Fibroblast of lung (primary cell): ENCODE measurements at regions not wholly inside any gene's neighbourhood (a gene's known extent, or its start where the extent isn't known, plus 50 kb on each side); places are given as distances from the start of the nearest gene placed in this dataset.
A peak's percentile ranks its signal among the peaks of the same experiment; 100 is the strongest.

Source experiments
- DNase-seq, 2 donors: peaks; one replicate each; pipeline versions ENCODE4 v3.0.0 to v3.0.0-alpha.2; 2010; ENCODE audit warnings: low read depth in 2 of 2
- H2AFZ ChIP-seq: 2 replicates; pipeline ENCODE4 v1.5.1; 2012; ENCODE audit warnings: low read length, control low read depth, inconsistent platforms
- H3K27ac ChIP-seq: 2 replicates; pipeline ENCODE4 v1.5.1; 2011; ENCODE audit warnings: low read length, control low read depth; ENCODE audit not compliant: insufficient read depth
- H3K27me3 ChIP-seq: 2 replicates; pipeline ENCODE4 v1.5.1; 2011; ENCODE audit warnings: mild to moderate bottlenecking, low read length; ENCODE audit not compliant: control insufficient read depth, insufficient read depth
- H3K36me3 ChIP-seq: 2 replicates; pipeline ENCODE4 v1.5.1; 2011; ENCODE audit warnings: low read length; ENCODE audit not compliant: control insufficient read depth, insufficient read depth
- H3K4me1 ChIP-seq: 2 replicates; pipeline ENCODE4 v1.5.1; 2011; ENCODE audit warnings: low read length; ENCODE audit not compliant: control insufficient read depth, insufficient read depth; ENCODE audit errors: extremely low read depth
- H3K4me2 ChIP-seq: 2 replicates; pipeline ENCODE4 v1.5.1; 2011; ENCODE audit warnings: low read length, control low read depth; ENCODE audit not compliant: insufficient read depth; ENCODE audit errors: extremely low read depth
- H3K4me3 ChIP-seq, 4 experiments: fragments of 200-600 bp in 1 of 4; sonication (generic) in 1 of 4; replicated peaks in 1 of 4; 2 replicates each; pipeline ENCODE4 v1.5.1; 2011 to 2016; ENCODE audit warnings: low read length in 4 of 4, low read depth in 3 of 4, mild to moderate bottlenecking in 3 of 4, control low read depth in 2 of 4, inconsistent platforms in 1 of 4, mixed read lengths in 1 of 4; ENCODE audit not compliant: insufficient read depth in 1 of 4; ENCODE audit errors: control extremely low read depth in 1 of 4
- H3K79me2 ChIP-seq: 2 replicates; pipeline ENCODE4 v1.5.1; 2012; ENCODE audit warnings: mild to moderate bottlenecking, low read length, inconsistent platforms; ENCODE audit not compliant: control insufficient read depth, insufficient read depth
- H3K9ac ChIP-seq: 2 replicates; pipeline ENCODE4 v1.5.1; 2011; ENCODE audit warnings: mild to moderate bottlenecking, low read length, control low read depth; ENCODE audit not compliant: insufficient read depth
- H3K9me3 ChIP-seq: 2 replicates; pipeline ENCODE4 v1.5.1; 2012; ENCODE audit warnings: low read depth, low read length; ENCODE audit not compliant: control insufficient read depth, insufficient read depth
- H4K20me1 ChIP-seq: 2 replicates; pipeline ENCODE4 v1.5.1; 2011; ENCODE audit warnings: low read length; ENCODE audit not compliant: control insufficient read depth, insufficient read depth; ENCODE audit errors: extremely low read depth
- EZH2 ChIP-seq: IDR thresholded peaks from 2 replicates; pipeline ENCODE4 v1.5.1; 2012; ENCODE audit warnings: low read length, control low read depth, mild to moderate bottlenecking; ENCODE audit errors: missing control alignments
- TF ChIP-seq, protein P1 (sequence below), 2 donors: IDR thresholded peaks in 1 of 2; conservative IDR thresholded peaks in 1 of 2; 1 replicate in 1 of 2; 2 replicates in 1 of 2; pipeline ENCODE4 v1.5.1; 2011 to 2012; ENCODE audit warnings: low read length in 2 of 2, control low read depth in 1 of 2, inconsistent platforms in 1 of 2, low read depth in 1 of 2, mild to moderate bottlenecking in 1 of 2

DNA sequence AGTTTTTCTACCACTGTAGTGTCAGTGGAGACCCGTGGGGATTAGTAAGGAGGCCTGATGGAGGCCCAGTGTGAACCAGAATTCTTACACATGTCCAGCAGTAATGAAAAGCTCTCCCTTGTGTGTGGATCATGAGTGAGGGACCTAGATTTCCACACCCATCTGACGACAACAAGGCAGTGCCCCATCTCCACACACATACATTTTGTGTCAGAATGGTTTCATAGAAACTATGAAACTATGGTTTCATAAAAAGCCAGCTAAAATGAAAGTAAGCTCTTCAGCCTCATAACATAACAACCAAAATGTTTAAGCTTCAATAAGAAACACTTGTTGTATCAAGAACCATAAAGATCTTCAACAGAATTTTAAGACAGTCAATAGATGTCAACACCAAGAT, 884.5 kb upstream of the ADGRL3 start:
- no peaks in the 10 kb centered on the region for H3K79me2 ChIP-seq

DNA sequence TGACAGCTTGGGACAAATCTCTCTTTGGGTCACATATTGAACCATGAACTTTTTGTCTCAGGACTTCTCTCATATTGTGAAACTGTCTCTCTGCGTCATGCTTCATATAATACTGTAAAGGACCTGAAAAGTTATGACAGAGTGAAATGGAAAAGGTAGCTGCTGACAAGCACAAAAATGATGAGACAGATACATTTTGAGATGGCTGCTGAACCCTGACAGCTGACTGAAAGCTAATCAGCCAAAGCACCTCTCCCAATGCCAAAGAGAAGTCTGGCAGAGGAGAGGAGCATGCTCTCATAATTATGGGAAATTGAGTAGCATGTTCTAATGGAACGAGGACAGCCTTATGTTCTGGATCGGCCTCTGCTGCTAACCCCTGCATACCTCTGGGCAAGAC, 873.4 kb upstream of the ADGRL3 start:
- Histone ChIP-seq H3K9me3 (no peaks in the 10 kb centered on the region), H3K27me3 (no peaks in the 10 kb centered on the region), H4K20me1 (no peaks in the 10 kb centered on the region), H2AFZ (no peak overlapping the region), H3K4me2 (no peak overlapping the region), H3K9ac (no peak overlapping the region), H3K79me2 (no peaks in the 10 kb centered on the region), H3K4me3 (no peak overlapping the region), H3K4me1 (no peaks in the 10 kb centered on the region), H3K27ac (no peak overlapping the region), H3K36me3 (no peaks in the 10 kb centered on the region)
- TF ChIP-seq, protein P1, sequence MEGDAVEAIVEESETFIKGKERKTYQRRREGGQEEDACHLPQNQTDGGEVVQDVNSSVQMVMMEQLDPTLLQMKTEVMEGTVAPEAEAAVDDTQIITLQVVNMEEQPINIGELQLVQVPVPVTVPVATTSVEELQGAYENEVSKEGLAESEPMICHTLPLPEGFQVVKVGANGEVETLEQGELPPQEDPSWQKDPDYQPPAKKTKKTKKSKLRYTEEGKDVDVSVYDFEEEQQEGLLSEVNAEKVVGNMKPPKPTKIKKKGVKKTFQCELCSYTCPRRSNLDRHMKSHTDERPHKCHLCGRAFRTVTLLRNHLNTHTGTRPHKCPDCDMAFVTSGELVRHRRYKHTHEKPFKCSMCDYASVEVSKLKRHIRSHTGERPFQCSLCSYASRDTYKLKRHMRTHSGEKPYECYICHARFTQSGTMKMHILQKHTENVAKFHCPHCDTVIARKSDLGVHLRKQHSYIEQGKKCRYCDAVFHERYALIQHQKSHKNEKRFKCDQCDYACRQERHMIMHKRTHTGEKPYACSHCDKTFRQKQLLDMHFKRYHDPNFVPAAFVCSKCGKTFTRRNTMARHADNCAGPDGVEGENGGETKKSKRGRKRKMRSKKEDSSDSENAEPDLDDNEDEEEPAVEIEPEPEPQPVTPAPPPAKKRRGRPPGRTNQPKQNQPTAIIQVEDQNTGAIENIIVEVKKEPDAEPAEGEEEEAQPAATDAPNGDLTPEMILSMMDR (conservative IDR thresholded peaks at IDR 0.05 in 1 of 2, IDR thresholded peaks at IDR 0.05 in 1 of 2; ENCODE audit: low read depth in 1 of 2, low read length in 2 of 2) = no peak
- TF ChIP-seq EZH2 = no peak
- no peak for DNase-seq

More for the DNA sequence above, 884.5 kb upstream of the ADGRL3 start:
- H3K4me3 ChIP-seq = no peak overlapping the region
- H2AFZ ChIP-seq = no peak overlapping the region
- H3K4me2 ChIP-seq = no peak overlapping the region
- no peak overlapping the region for H3K9ac ChIP-seq
- no peak overlapping the region for H3K27ac ChIP-seq
- H3K36me3 ChIP-seq = no peaks in the 10 kb centered on the region
- TF ChIP-seq, protein P1 (conservative IDR thresholded peaks at IDR 0.05 in 1 of 2, IDR thresholded peaks at IDR 0.05 in 1 of 2; ENCODE audit: low read depth in 1 of 2, low read length in 2 of 2) = no peak
- no peak for TF ChIP-seq EZH2
- no peak for DNase-seq
- H4K20me1 ChIP-seq = no peaks in the 10 kb centered on the region
- H3K4me1 ChIP-seq = no peaks in the 10 kb centered on the region
- no peaks in the 10 kb centered on the region for H3K27me3 ChIP-seq
- no peaks in the 10 kb centered on the region for H3K9me3 ChIP-seq

GRCh38 chr4:60327651-60328050, 872.5 kb upstream of the ADGRL3 start:
- H3K36me3 ChIP-seq = no peaks in the 10 kb centered on the region
- H3K79me2 ChIP-seq = no peaks in the 10 kb centered on the region
- no peak overlapping the region for H3K27ac ChIP-seq
- no peak overlapping the region for H3K4me3 ChIP-seq
- H3K4me1 ChIP-seq = no peaks in the 10 kb centered on the region
- no peaks in the 10 kb centered on the region for H3K27me3 ChIP-seq
- DNase-seq = peak in 1 of 2 donors; percentile 64
- H4K20me1 ChIP-seq = no peaks in the 10 kb centered on the region
- no peak overlapping the region for H3K4me2 ChIP-seq
- no peak overlapping the region for H2AFZ ChIP-seq
- H3K9me3 ChIP-seq = no peaks in the 10 kb centered on the region
- TF ChIP-seq, protein P1 (conservative IDR thresholded peaks at IDR 0.05 in 1 of 2, IDR thresholded peaks at IDR 0.05 in 1 of 2; ENCODE audit: low read depth in 1 of 2, low read length in 2 of 2) = no peak
- TF ChIP-seq EZH2 = no peak
- H3K9ac ChIP-seq = no peak overlapping the region
